Forelimb muscle (tissue), 1 donor: ENCODE measurements at regions not wholly inside any gene's neighbourhood (a gene's known extent, or its start where the extent isn't known, plus 50 kb on each side); places are given as distances from the start of the nearest gene placed in this dataset.

Experiments used
- DNase-seq: peaks from one replicate; pipeline ENCODE4 v3.0.0-alpha.2; 2013; ENCODE audit warnings: low read depth

DNA sequence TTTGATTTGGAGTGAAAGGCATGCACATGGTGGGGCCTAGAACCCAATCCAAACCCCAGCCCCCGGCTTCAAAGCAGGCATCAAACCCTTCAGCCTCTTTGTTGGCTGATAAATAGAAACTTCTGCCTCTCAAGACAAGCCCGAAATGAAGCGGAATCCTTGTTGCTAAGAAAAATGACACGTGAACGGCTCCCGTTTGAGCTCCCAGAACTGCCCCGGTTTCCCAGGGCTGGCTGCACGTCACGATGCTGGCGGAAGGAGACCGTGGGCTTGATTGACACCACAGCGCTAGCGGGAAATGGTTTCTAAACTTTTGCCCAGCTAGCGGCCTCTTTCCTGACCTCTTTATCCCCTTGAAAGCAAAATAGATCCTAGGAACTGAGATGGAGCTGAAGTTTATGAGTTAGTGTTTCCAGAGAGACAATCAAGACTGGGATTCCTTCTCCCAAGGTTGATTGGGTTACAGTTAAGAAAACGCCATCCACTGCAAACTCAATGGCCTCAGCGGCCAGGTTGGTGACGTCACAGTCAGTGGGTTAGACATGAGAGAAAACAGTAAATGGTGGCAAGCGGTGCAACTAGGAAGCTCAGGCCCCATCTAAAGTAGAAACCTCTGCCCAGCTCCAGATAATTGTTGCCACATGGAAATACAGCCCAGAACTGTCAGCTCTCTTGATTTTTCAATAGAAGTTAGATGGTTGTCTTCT lies 117.0 kb downstream of the ANKRD60 start:
- DNase-seq = no peak

DNA sequence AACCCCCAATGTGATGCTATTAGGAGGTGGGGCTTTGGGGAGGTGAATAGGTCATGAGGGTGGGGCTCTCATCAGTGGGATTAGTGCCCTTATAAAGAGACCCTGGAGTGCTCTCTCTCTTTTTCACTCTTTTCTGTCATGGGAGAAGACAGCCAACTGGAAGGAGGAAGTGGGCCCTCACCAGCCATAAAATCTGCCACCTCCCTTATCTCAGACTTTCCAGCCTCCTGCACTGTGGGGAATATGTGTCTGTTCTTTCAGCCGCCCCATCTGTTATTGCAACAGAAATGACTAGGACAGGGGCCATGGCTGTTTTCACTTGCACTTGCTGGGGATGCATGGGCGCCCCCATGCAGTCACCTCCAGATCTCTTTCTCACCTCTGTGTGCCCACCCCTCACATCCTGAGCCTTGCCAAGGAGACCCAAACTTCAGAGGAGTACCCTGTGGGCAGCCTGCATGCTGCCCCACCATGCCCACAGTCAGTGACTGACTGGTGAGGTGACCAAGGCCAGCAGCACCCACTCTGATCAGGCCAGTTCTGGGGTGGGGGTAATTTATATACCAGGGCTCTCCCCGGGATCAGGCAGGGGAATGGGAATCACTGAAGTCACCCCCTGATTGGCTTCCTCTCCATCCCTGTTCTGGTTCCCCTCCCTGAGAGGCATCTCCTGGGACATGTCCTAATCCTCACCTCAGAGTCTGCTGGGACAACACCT lies 118.4 kb downstream of the ANKRD60 start:
- no peak for DNase-seq

DNA sequence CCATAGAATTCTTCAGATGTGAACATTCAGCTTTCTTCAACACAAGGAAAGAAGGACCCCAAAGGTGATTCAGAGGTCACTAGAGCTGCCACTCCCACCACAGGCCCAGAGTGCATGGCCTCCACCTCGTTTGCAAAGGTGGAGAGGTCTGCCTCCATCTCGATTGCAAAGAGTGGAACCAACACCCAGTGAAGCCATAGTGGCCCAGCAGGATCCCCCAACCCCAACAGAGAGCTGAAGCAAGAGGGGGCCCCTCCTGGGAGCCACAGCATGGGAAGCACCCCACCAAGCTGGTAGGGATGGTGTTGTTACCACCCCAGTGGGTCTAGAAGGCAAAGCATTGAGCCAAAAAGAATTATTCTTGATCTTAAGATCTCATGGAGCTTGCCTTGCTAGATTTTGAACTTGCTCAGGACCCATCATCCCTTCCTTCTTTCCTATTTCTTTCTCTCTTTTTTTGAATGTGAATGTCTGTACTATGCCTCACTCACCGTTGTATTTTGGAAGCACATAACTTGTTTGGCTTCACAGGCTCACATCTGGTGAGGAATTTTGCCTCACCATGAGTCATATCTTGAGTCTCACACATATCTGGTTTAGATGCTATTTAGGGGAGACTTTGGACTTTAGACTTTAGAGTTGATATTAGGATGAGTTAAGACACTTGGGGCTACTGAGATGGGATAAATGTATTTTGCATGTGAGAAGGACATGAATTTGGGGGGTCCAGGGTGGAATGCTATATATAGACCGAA lies 119.2 kb downstream of the ANKRD60 start:
- no peak for DNase-seq

DNA sequence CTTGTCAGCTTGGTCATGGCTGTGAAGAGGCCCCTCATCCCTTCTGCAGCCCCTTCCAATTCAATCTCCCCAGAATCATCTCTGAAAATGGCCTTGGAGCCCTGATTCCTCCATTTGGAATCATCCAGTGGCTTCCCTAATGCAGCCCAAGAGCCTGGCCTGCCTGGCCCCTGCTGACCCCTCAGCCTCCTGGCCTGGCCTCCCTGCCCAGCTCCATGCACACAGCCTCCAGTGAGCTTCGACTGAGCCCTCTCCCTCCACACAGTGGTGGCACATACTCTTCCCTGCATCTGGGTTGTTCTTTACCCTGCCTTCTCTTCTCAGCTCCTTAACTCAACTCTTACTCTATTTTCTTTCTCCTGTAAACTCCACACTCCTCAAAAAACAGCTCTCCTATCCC lies 120.9 kb downstream of the ANKRD60 start:
- DNase-seq = no peak

DNA sequence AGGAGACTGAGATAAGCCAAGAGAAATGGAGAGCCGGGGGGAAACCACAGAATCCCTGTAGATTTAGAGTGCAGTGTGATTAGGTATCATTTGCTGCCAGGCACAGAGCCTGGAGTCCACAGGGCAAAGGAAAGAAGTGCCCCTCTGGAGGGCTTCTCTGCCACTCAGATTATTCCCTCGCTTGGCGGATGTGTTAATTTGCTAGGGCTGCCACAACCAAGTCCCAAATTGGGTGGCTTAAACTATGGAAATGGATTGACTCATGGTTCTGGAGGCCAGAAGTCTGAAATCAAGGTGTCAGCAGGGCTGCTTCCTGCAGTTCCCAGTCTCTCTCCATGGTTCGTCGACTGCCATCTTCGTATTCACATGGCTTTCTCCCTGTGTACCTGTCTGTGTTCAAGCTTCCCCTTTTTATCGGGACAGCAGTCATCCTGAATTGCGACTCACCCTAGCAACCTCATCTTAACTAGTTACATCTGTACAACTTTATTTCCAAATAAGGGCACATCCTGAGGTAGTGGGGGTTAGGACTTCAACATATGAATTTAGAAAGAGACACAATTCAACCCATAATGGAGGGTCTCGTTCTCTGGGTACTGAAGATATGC lies 122.2 kb downstream of the ANKRD60 start:
- no peak for DNase-seq

DNA sequence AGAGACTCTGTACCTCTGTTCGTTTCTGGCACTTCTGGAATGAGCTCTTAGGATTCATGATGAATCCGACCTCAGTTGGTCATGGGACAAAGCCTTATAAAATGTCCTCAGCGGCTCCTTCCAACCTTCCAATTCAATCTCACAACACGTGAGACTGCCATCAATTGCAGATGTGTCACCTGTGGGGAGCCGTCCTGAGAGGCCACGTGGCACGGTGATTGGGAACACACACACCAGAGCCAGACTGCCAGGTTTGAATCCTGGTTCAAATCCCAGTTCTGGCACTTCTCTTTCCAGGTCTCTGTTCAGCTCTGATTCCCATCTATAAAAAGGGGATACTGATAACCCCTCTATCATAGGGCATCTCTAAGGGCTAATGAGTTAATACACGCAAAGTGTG lies 124.5 kb downstream of the ANKRD60 start:
- DNase-seq = no peak

DNA sequence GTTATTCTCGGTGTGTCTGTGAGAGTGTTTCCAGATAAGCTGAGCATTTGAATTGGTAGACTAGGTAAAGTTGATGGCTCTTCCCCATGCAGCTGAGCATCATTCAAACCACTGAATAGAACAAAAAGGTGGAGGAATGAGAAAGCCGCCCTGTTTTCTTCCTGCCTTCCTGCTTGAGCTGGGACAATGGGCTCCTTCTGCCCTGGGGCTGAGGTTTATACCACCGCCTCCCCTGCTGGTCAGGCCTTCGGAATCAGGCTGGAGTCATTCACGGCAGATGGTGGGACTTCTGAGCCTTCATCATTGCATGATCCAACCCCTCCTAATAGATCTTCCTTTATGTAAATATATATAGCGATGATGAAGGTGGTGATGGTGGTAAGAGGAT lies 124.9 kb downstream of the ANKRD60 start:
- DNase-seq = no peak

DNA sequence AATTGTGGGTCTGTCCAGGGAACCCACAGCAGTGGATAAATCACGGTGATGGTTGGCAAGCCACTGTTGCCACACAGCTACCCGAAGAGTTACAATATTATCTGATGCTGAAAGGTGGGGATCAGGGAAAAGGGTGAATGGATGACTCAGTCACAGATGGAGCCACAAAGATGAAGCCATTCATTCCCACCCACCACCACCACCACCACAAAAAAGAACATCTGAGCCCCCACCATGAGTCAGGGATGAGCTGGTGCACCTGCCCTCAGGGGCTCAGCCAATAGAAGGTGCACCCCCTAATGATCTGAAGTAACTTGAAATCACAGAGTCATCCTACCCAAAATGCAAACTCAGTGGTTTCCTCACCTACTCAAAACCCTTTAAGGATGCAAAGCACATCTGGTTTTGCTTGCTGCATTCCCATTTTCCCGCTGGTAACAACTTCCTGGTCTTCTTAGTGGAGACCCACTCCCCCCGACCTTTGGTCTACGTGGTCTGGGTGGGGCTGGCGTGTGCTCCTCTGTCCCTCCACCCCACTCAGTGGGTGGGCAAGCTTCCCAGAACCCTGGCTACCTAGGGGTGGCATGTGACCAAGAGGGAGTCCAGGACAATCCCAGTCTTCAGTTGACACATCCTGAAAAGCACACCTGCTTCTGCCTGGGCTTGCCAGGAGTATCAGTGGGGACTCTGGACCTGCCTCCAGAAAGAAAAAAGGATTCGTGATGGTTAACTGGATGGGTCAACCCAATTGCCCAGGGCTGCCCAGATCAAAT lies 125.5 kb downstream of the ANKRD60 start:
- no peak for DNase-seq

DNA sequence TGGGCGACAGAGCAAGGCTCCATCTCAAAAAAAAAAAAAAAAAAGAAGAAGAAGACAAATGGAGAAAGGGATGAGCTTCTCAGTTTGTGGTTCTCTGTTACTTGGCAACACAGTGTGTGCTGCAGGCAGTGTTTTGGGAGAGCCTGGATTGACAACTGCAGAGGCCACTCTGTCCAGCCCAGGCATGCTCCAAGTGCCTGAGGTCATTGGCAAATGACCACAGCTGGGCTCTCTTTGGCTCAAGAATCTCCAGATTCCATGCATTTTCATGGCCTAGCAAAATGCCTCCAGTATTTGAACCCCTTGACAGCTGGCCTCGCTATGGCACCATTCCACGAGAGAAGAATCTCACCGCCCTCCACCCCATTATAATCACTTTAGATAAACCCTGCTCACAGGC lies 126.2 kb downstream of the ANKRD60 start:
- DNase-seq = peak; percentile 20

DNA sequence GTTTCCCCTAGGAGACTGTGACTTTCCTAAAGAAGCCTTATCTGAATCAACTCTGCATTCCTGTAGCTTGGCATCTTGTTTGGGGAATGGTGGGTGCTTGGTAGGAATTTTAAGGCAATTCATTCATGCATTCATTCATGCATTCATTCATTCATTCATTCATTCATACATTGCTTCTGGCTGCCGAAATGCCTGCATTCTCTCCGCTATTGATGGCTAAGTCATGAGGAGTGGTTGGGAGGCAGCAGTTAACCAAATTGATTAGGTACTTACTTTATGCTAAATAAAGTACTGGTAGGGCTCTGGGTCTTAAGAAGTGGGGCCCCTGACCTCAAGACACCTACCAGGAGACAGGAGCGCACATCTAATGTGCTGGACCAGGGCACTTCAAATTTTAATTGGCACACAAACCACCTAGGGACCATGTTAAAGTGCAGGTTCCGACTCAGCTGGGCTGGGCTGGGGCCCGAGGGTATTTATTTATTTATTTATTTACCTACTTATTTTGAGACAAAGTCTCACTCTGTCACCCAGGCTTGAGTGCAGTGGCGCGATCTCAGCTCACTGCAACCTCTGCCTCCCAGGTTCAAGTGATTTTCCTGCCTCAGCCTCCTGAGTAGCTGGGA lies 127.6 kb downstream of the ANKRD60 start:
- no peak for DNase-seq

DNA sequence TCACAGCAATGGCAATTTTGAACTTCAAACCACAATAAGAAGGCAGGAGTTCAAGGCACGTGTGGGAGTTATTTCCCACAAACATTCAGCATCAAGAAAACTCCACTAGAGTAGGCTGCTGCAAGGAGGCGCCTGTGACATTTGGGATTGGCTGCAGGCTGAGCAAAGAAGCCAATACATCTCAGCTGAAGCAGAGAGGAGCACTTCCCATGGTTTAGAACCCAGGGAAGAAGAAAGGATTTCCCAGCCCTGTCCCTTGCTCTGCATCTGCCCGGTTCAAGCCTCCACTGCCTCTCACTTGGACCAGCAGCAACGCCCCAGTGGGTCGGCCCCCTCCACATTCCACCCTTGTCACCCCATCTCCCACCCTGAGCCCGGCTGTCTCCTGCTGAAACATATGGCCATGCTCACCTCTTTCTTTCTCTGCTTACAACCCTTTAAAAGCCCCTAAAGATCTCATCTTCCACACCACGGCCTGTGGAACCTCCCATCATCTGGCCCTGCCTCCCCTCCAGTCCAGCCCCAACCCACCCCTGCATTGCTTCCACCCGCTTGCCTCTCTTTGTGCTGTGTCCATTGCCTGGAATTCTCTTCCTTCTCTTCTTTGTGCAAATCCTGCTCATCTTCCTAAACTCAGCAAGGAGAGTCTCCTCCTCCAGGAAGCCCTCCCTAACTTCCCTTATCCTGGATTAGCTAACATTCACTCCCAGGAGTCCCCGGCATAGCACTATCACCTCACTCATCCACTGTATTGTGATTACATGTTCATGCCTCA lies 128.3 kb downstream of the ANKRD60 start:
- no peak for DNase-seq

DNA sequence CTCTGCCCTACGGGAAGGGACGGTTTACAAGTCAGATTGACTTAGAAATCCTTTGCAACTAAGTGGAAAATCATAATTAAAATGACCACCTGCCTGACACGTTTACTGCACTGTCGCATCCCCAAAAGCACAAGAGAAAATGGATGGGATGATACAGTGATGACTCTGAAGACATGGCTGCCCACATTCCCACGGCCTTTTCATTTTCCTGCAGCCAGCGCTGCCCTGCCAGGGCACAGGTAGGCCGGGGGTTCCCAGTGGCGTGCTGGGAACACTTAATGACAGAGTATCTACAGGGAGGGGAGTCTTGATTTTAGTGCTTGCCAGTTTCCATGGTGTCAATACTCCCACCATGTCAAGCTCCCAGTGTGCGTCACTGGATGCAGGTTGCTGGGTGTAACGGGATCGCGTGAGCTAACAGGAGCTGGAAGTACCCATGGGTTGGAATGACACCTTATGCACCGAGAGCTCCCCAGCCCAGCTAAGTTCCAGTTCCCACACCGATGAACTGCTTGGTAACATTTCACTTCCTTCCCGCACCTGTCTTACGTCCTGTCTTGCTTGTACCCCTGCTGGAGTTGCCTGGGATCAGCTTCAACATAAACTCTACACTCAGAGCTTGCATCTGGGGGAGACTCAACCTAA lies 129.0 kb downstream of the ANKRD60 start:
- DNase-seq = no peak

DNA sequence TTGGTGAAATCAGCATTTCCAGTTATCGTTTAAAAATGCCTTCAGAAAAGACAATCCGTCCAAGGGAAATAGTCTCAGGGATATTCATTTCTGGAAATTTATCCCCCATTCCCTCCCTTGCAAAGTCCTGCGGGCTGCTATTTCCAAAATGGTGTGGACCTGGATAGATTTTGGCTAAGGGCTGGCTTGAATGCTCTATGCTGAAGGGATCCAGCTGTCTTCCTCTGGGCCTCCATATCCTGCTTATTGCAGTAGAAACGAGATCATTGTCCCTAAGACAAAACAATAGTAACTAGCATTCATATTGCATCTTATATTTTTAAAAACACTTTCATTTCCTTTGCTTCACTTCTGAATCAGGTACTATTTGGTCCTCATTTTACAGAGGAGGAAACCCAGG lies 129.9 kb downstream of the ANKRD60 start:
- no peak for DNase-seq

DNA sequence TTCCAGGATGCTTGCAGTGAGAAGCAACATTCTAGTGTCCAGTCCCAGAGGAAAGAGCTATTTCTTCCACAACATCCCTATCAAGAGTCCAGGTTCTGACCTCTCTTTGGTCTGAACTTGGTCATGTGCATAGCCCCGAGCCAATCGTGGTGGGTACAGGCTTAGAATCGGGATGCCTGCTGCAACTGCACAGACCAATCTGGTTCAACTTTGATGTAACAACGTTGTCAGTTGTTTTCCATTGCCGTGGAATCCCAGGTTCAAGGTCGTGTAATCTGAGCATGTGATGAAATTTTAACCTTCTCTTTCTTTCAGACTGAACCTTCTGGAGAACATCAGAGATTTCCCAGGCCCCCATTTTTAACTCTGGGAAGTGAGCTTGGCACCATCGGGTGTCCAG lies 130.5 kb downstream of the ANKRD60 start:
- no peak for DNase-seq

DNA sequence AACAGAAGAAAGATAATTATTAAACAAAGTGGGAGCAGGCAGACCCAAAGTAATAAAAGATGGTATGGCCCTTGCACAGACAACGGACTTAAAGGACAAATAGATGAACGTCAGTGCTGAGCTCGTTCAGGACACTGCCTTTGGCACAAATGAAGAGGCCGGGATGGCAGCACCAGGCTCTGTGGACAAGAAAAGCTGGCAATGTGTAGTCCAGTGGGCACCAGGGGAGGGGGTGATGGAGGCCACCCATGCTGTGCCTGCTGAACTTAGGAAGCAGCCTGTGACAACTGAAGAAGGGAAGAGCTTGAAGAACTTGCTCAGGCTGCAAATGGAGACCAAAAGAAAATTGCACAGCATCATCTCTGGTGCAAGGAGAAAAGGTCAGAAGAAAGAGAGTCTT lies 131.0 kb downstream of the ANKRD60 start:
- DNase-seq = no peak

DNA sequence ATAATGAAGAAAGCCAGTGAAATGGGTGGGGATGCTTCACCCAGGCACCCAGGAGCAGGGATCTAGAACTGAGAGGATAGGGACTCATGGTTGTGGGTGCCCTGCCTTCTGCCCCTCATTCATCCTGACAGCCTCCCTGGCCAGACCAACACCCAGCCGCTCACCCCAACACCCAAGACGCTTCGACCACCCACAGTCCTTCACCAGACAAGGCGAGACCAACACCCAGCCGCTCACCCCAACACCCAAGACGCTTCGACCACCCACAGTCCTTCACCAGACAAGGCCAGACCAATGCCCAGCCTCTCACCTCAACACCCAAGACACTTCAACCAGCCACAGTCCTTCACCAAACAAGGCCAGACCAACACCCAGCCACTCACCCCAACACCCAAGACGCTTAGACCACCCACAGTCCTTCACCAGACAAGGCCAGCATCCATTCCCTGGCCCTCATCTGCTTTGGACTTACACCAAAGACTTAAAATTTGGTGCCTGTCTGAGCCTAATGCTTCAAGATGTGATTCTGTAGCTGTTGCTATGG lies 131.5 kb downstream of the ANKRD60 start:
- no peak for DNase-seq

DNA sequence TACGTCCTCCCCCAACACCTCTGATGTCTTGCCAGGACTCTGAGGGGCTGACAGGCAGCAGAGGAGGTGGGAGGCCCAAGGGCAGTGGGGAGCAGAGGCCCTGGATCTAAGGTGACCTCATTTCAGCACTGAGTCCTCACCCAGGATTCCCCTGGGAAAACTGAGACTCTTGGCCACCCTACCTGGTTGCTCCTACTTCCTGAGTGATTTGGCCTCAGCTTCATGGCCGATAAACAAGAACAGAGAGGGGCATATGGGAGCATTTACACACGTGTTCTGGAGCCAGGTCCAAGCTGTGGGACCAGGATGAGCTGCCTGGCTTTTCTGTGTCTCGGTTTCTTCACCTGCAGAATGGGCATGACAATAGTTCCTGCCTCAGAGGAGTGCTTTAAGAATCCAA lies 133.8 kb downstream of the ANKRD60 start:
- no peak for DNase-seq

DNA sequence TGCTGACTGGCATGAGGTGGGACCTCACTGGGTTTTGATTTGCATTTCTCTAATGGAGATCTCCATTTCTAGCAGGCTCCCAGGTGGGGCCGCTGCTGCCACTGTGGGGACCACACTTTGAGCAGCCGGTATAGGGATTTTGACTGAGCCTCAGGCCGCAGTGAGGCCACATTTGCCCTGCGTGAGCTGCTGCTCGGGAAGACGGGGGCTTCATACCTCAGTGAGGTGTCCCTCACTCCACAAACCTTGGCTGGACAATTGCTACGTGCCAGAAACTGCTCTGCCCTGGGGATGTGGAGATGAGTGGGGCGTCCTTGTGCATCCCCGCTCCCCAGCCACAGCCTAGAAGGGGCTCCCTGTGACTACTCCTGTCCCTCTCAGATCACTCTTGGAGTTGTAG lies 134.3 kb downstream of the ANKRD60 start:
- DNase-seq = no peak

DNA sequence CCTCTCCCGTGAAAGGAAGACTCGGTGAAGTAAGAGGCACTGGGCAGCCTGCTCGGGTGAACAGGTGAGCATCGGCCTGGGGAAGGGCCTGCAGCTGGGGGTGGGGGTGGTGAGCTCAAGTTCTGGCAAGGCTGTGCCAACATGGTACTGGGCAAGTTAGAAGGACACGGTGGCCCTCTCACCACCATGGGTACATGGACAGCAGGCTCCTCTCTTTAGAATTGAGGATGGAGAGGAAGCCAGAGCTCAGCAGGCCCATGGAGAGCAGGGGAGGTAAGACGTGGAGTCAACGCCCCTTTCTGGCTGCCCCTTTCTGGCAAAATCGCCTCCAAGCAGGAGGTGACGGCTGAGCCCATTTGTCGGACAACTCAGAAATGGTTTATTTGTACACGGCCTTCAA lies 135.6 kb downstream of the ANKRD60 start:
- no peak for DNase-seq

DNA sequence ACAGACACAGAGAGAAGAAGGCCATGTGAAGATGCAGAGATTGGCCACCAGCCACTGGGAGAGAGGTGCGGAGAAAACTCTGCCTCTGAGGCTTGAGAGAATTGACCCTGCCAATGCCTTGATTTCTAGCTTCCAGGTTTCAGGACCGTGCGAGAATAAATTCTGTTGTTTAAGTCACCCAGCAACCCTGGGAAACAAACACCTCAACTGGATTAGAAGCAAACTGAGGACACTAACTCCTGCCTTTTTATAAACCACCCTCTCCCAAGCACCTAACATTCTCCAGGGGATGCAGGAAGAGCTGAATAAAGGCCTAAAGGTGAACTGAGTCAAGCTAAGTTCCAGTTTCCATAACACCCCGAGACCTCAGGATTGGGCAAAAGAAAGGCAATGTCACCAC lies 136.1 kb downstream of the ANKRD60 start:
- DNase-seq = no peak
